SK-N-MC (cell line): ENCODE measurements at regions not wholly inside any gene's neighbourhood (a gene's known extent, or its start where the extent isn't known, plus 50 kb on each side); places are given as distances from the start of the nearest gene placed in this dataset.

Experiments used
- EZH2 ChIP-seq: fragments of 200-600 bp; sonication (generic); IDR thresholded peaks from one replicate; pipeline ENCODE4 v1.6.1; 2017; ENCODE audit warnings: antibody characterized with exemption
- FOXP2 ChIP-seq: optimal IDR thresholded peaks from 2 replicates; pipeline ENCODE3; 2011; ENCODE audit warnings: mild to moderate bottlenecking, moderate library complexity; ENCODE audit not compliant: insufficient read depth; ENCODE audit errors: extremely low read length, control extremely low read depth
- POLR2AphosphoS5 ChIP-seq: IDR thresholded peaks from 2 replicates; pipeline ENCODE4 v1.6.1; 2012; ENCODE audit warnings: mild to moderate bottlenecking, low read depth, low read length, borderline replicate concordance

GRCh38 chr16:73147958-73148357 is 100.0 kb upstream of the ZFHX3 start:
- TF ChIP-seq POLR2AphosphoS5 (no peak), EZH2 (no peak), FOXP2 (no peak)
